ENCODE measurements at regions not wholly inside any gene's neighbourhood (a gene's known extent, or its start where the extent isn't known, plus 50 kb on each side); places are given as distances from the start of the nearest gene placed in this dataset.

GRCh38 chr4:175166020-175166419 lies 247.9 kb downstream of the ADAM29 start:
- TF ChIP-seq CTCF (IDR thresholded peaks at IDR 0.05; ENCODE audit: low read depth, low read length), result no peak
- no peak for DNase-seq (ENCODE audit: extremely low read depth, low read depth)

GRCh38 chr4:175176710-175177109 lies 258.6 kb downstream of the ADAM29 start:
- TF ChIP-seq CTCF (IDR thresholded peaks at IDR 0.05; ENCODE audit: low read depth, low read length), result no peak
- no peak for DNase-seq (ENCODE audit: extremely low read depth, low read depth)

- TF ChIP-seq CTCF (IDR thresholded peaks at IDR 0.05; ENCODE audit: low read depth, low read length), result no peak
- no peak for DNase-seq (ENCODE audit: extremely low read depth, low read depth)
Measured at GRCh38 chr4:175190654-175191053, 272.5 kb downstream of the ADAM29 start.

GRCh38 chr4:175198056-175198455 lies 279.9 kb downstream of the ADAM29 start:
- TF ChIP-seq CTCF (IDR thresholded peaks at IDR 0.05; ENCODE audit: low read depth, low read length), result no peak
- no peak for DNase-seq (ENCODE audit: extremely low read depth, low read depth)

GRCh38 chr4:175215208-175215607 lies 297.1 kb downstream of the ADAM29 start:
- TF ChIP-seq CTCF (IDR thresholded peaks at IDR 0.05; ENCODE audit: low read depth, low read length), result no peak
- DNase-seq (ENCODE audit: extremely low read depth, low read depth), result no peak

GRCh38 chr4:175215657-175216056 lies 297.5 kb downstream of the ADAM29 start:
- no peak for DNase-seq (ENCODE audit: extremely low read depth, low read depth)
- no peak for TF ChIP-seq CTCF (IDR thresholded peaks at IDR 0.05; ENCODE audit: low read depth, low read length)

GRCh38 chr4:175229154-175229553 lies 311.0 kb downstream of the ADAM29 start:
- TF ChIP-seq CTCF (IDR thresholded peaks at IDR 0.05; ENCODE audit: low read depth, low read length), result no peak
- DNase-seq (ENCODE audit: extremely low read depth, low read depth), result no peak

All from AG09319 (cell line).